ENCODE measurements at regions not wholly inside any gene's neighbourhood (a gene's known extent, or its start where the extent isn't known, plus 50 kb on each side); places are given as distances from the start of the nearest gene placed in this dataset.

DNA sequence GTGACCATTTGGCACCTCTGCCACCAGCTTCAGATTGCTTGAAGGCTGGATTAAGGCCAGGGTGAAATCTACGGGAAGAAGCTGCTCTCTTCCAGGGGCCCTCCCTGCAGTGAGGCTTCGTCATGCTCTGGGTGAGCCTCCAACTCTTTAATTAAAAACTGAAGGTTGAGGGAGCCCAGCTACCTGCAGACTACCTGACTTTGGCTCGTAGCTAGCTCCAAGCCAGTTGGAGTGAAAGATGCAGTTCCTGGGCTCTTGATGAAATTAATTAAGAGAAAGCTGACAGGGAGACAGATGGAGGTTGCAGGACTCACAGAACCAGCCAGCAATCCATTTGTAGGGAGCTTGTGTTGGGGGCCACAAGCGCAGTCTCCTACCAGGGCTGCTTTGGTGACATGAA, 168.5 kb upstream of the SFSWAP start:
- no peak overlapping the region for H3K4me3 ChIP-seq (ENCODE audit: low read depth, low read length)
- no peaks in the 10 kb centered on the region for H3K9me3 ChIP-seq (ENCODE audit: control insufficient read depth, low read length)
- no peaks in the 10 kb centered on the region for H3K27me3 ChIP-seq (ENCODE audit: control insufficient read depth, insufficient read depth, low read length)
- no peak overlapping the region for H2AFZ ChIP-seq
- no peaks in the 10 kb centered on the region for H3K79me2 ChIP-seq
- H3K4me1 ChIP-seq: no peaks in the 10 kb centered on the region
- H3K27ac ChIP-seq: no peak overlapping the region
- TF ChIP-seq, protein P1, sequence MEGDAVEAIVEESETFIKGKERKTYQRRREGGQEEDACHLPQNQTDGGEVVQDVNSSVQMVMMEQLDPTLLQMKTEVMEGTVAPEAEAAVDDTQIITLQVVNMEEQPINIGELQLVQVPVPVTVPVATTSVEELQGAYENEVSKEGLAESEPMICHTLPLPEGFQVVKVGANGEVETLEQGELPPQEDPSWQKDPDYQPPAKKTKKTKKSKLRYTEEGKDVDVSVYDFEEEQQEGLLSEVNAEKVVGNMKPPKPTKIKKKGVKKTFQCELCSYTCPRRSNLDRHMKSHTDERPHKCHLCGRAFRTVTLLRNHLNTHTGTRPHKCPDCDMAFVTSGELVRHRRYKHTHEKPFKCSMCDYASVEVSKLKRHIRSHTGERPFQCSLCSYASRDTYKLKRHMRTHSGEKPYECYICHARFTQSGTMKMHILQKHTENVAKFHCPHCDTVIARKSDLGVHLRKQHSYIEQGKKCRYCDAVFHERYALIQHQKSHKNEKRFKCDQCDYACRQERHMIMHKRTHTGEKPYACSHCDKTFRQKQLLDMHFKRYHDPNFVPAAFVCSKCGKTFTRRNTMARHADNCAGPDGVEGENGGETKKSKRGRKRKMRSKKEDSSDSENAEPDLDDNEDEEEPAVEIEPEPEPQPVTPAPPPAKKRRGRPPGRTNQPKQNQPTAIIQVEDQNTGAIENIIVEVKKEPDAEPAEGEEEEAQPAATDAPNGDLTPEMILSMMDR (IDR thresholded peaks at IDR 0.05): no peak
- no peak overlapping the region for H3K9ac ChIP-seq
- no peak overlapping the region for H3K4me2 ChIP-seq (ENCODE audit: low read length)
- H3K36me3 ChIP-seq (ENCODE audit: control insufficient read depth, insufficient read depth, low read length): no peaks in the 10 kb centered on the region

DNA sequence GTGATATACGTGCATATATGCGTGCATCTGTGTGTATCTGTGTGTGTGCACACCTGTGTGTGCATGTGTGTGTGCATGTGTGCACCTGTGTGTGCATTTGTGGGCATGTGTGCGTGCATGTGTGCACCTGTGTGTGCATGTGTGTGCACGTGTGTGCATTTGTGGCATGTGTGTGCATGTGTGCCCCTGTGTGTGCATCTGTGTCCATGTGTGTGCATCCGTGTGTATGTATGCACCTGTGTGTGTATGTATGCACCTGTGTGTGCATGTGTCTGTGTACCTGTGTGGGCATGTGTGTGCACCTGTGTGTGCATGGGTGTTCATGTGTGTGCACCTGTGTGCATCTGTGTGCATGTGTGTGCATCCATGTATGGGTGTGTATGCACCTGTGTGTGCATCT, 167.8 kb upstream of the SFSWAP start:
- Histone ChIP-seq H3K27ac (no peak overlapping the region), H2AFZ (no peak overlapping the region), H3K4me3 (ENCODE audit: low read depth, low read length) (no peak overlapping the region), H3K79me2 (no peaks in the 10 kb centered on the region), H3K4me1 (no peaks in the 10 kb centered on the region), H3K4me2 (ENCODE audit: low read length) (no peak overlapping the region), H3K9me3 (ENCODE audit: control insufficient read depth, low read length) (no peaks in the 10 kb centered on the region), H3K36me3 (ENCODE audit: control insufficient read depth, insufficient read depth, low read length) (no peaks in the 10 kb centered on the region), H3K27me3 (ENCODE audit: control insufficient read depth, insufficient read depth, low read length) (no peaks in the 10 kb centered on the region), H3K9ac (no peak overlapping the region)
- TF ChIP-seq, protein P1 (IDR thresholded peaks at IDR 0.05): no peak

DNA sequence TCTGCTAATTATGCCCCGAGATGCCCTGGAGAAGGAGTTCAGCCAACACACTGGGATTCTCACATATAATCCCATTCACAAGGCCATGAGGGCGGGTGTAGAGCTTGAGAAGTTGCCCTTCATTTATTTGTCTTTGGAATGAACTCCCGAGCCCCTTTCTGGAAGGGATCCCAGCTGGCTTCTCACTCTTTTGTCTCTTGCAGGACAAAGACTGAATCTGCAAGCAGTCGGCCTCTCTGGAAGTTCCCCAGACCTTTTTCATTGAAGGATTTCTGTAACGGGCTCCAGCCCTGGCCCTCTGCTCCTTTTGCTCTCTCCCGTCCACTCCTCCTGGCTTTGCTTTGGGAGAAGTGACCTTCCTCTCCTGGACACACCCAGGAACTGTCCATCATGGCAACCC, 163.3 kb upstream of the SFSWAP start:
- no peaks in the 10 kb centered on the region for H3K36me3 ChIP-seq (ENCODE audit: control insufficient read depth, insufficient read depth, low read length)
- no peaks in the 10 kb centered on the region for H3K79me2 ChIP-seq
- H3K9me3 ChIP-seq (ENCODE audit: control insufficient read depth, low read length): no peaks in the 10 kb centered on the region
- no peak overlapping the region for H2AFZ ChIP-seq
- no peak overlapping the region for H3K9ac ChIP-seq
- H3K27me3 ChIP-seq (ENCODE audit: control insufficient read depth, insufficient read depth, low read length): no peaks in the 10 kb centered on the region
- H3K27ac ChIP-seq: no peak overlapping the region
- TF ChIP-seq, protein P1 (IDR thresholded peaks at IDR 0.05): no peak
- H3K4me3 ChIP-seq (ENCODE audit: low read depth, low read length): no peak overlapping the region
- H3K4me1 ChIP-seq: no peaks in the 10 kb centered on the region
- no peak overlapping the region for H3K4me2 ChIP-seq (ENCODE audit: low read length)

DNA sequence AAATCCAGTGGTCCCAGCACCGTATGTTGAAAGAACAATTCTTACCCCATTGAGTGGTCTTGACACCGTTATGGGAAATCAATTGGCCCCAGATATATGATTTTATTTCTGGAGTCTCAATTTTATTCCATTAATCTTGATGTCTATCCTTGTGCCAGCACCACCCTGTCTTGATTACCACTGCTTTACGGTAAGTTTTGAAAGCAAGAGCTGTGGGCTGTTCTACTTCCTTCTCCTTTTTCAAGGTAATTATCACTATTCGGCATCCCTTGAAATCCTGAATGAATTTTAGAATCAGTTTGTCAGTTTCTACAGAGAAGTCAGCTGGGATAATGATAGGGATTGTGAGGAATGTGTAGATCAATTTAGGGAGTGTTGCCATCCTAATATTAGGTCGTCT, 160.8 kb upstream of the SFSWAP start:
- Histone ChIP-seq H3K79me2 (no peaks in the 10 kb centered on the region), H2AFZ (no peak overlapping the region), H3K27me3 (ENCODE audit: control insufficient read depth, insufficient read depth, low read length) (no peaks in the 10 kb centered on the region), H3K9ac (no peak overlapping the region), H3K4me1 (no peaks in the 10 kb centered on the region), H3K4me3 (ENCODE audit: low read depth, low read length) (no peak overlapping the region), H3K36me3 (ENCODE audit: control insufficient read depth, insufficient read depth, low read length) (no peaks in the 10 kb centered on the region), H3K4me2 (ENCODE audit: low read length) (no peak overlapping the region), H3K27ac (no peak overlapping the region), H3K9me3 (ENCODE audit: control insufficient read depth, low read length) (no peaks in the 10 kb centered on the region)
- TF ChIP-seq, protein P1 (IDR thresholded peaks at IDR 0.05): no peak

DNA sequence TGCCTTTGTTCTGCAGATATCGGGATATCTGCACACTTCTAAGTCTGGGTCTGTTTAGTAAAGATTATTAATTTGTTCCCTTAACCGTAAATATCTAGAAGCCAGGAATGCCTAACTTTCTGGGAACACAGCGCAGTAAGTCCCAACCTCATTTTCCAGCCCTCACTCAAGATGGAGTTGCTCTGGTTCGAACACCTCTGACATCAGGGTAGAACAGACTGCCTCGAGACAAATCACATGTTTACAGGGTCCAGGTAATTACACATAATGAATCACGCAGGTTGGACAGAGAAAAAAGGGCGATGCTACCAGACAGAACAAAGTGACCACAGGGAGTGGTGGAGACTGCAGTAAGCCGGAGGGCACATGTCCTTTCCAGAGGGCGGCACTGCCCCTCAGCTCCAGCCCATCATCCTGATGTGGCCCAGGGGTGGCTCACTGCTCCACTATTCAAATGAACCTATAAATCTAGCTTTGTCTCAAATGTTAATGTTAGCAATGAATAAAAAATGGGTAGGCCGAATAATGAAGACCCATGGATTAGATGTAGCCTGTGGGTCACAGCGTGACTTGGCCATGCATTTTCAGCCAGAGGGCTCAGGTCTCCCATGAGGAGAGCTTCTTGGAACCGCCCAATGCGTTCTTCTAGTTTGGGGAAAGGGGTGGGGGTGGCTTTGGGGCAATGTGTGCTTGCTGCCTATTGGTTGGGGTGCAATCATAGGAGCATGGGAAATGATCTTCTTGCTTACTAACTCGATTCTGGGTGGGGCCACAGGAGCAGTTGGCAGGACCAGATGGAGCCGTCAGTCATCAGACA, 159.0 kb upstream of the SFSWAP start:
- Histone ChIP-seq H3K27me3 (ENCODE audit: control insufficient read depth, insufficient read depth, low read length) (no peaks in the 10 kb centered on the region), H3K4me2 (ENCODE audit: low read length) (no peak overlapping the region), H3K9me3 (ENCODE audit: control insufficient read depth, low read length) (no peaks in the 10 kb centered on the region), H3K9ac (no peak overlapping the region), H3K79me2 (no peaks in the 10 kb centered on the region), H3K4me1 (no peaks in the 10 kb centered on the region), H3K27ac (no peak overlapping the region), H2AFZ (no peak overlapping the region), H3K36me3 (ENCODE audit: control insufficient read depth, insufficient read depth, low read length) (no peaks in the 10 kb centered on the region), H3K4me3 (ENCODE audit: low read depth, low read length) (no peak overlapping the region)
- TF ChIP-seq, protein P1 (IDR thresholded peaks at IDR 0.05): no peak

Data from parathyroid adenoma (tissue), 2 donors.